ENCODE measurements at regions not wholly inside any gene's neighbourhood (a gene's known extent, or its start where the extent isn't known, plus 50 kb on each side); places are given as distances from the start of the nearest gene placed in this dataset.

DNA sequence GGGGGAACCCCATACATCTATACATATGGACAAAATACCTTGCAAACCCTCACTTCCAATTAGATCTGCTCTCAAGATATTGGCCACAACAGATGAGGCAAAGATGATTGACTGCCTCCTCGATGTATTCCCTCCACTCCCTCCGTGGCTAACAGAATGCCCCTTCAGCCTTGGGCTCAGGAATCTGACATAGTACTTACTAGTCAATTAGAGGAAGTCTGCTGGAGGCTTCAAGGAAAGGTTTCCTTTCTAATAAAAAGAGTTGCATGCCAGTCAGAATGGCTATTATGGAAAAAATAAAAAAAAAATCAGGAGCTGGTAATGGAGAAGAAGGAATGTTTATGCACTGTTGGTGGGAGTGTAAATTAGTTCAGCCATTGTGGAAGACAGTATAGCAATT, 90.4 kb upstream of the VAV3 start:
- H3K27ac ChIP-seq (ENCODE audit: low read depth, low read length), result no peak overlapping the region
- no peaks in the 10 kb centered on the region for H3K4me1 ChIP-seq (ENCODE audit: control insufficient read depth in 1 of 2, insufficient read depth in 2 of 2, low read length in 2 of 2)
- intact Hi-C loops (cut with micrococcal nuclease), result no loop called here
- no peak overlapping the region for H3K4me3 ChIP-seq (replicated peaks in 1 of 2; ENCODE audit: low read depth in 1 of 2, low read length in 2 of 2)
- ATAC-seq (no peak), DNase-seq (ENCODE audit: low read depth, low spot score) (no peak)
- no peaks in the 10 kb centered on the region for H3K9me3 ChIP-seq (ENCODE audit: control insufficient read depth in 1 of 2, insufficient read depth in 1 of 2, low read depth in 1 of 2, low read length in 2 of 2)
- ChIA-PET CTCF (no interaction called here), RAD21 (ENCODE audit: low non-redundant PET in 1 of 2, low total read pairs in 2 of 2, uncharacterized antibody in 2 of 2, unreplicated experiment in 2 of 2) (no interaction called here), POLR2A (no interaction called here)
- no peaks in the 10 kb centered on the region for H3K36me3 ChIP-seq (ENCODE audit: control insufficient read depth in 1 of 2, insufficient read depth in 2 of 2, low read length in 2 of 2)
- H3K4me2 ChIP-seq (ENCODE audit: low read length), result no peak overlapping the region
- no TSS peak for BruUV-seq (replicated peaks)
- H4K20me1 ChIP-seq (ENCODE audit: insufficient read depth), result no peaks in the 10 kb centered on the region
- H3K79me2 ChIP-seq (ENCODE audit: insufficient read depth, low read length), result no peaks in the 10 kb centered on the region
- TF ChIP-seq POLR2A (IDR thresholded peaks at IDR 0.05; ENCODE audit: borderline replicate concordance, extremely low read depth, insufficient read depth, insufficient read length), result no peak
- TF ChIP-seq, protein P1, sequence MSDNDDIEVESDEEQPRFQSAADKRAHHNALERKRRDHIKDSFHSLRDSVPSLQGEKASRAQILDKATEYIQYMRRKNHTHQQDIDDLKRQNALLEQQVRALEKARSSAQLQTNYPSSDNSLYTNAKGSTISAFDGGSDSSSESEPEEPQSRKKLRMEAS (IDR thresholded peaks at IDR 0.05), result no peak
- TF ChIP-seq ZFX (IDR thresholded peaks at IDR 0.05), result no peak
- TF ChIP-seq POLR2AphosphoS5 (IDR thresholded peaks at IDR 0.05; ENCODE audit: low read depth, low read length), result no peak
- TF ChIP-seq, protein P2, sequence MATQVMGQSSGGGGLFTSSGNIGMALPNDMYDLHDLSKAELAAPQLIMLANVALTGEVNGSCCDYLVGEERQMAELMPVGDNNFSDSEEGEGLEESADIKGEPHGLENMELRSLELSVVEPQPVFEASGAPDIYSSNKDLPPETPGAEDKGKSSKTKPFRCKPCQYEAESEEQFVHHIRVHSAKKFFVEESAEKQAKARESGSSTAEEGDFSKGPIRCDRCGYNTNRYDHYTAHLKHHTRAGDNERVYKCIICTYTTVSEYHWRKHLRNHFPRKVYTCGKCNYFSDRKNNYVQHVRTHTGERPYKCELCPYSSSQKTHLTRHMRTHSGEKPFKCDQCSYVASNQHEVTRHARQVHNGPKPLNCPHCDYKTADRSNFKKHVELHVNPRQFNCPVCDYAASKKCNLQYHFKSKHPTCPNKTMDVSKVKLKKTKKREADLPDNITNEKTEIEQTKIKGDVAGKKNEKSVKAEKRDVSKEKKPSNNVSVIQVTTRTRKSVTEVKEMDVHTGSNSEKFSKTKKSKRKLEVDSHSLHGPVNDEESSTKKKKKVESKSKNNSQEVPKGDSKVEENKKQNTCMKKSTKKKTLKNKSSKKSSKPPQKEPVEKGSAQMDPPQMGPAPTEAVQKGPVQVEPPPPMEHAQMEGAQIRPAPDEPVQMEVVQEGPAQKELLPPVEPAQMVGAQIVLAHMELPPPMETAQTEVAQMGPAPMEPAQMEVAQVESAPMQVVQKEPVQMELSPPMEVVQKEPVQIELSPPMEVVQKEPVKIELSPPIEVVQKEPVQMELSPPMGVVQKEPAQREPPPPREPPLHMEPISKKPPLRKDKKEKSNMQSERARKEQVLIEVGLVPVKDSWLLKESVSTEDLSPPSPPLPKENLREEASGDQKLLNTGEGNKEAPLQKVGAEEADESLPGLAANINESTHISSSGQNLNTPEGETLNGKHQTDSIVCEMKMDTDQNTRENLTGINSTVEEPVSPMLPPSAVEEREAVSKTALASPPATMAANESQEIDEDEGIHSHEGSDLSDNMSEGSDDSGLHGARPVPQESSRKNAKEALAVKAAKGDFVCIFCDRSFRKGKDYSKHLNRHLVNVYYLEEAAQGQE (IDR thresholded peaks at IDR 0.05; ENCODE audit: low read depth), result no peak
- no peak for TF ChIP-seq SP1 (IDR thresholded peaks at IDR 0.05; ENCODE audit: low read depth)
- TF ChIP-seq SRF (IDR thresholded peaks at IDR 0.05; ENCODE audit: low read depth), result no peak
- TF ChIP-seq TCF7L2 (IDR thresholded peaks at IDR 0.05; ENCODE audit: borderline replicate concordance, extremely low read depth, insufficient read depth, insufficient read length), result no peak
- TF ChIP-seq EZH2phosphoT487 (IDR thresholded peaks at IDR 0.05; ENCODE audit: borderline replicate concordance), result no peak
- TF ChIP-seq CBX3 (IDR thresholded peaks at IDR 0.05; ENCODE audit: low read depth), result no peak
- H3K9me2 ChIP-seq (ENCODE audit: insufficient read depth), result no peaks in the 10 kb centered on the region
- H3K9ac ChIP-seq (ENCODE audit: low read length), result no peak overlapping the region
- H3K27me3 ChIP-seq (ENCODE audit: insufficient read depth, low read length), result peaks cover 25% of the 10 kb centered on the region
- no peak overlapping the region for H2AFZ ChIP-seq (ENCODE audit: low read depth, low read length, poor library complexity, severe bottlenecking)

Measured in HCT116 (cell line).